ENCODE measurements at regions not wholly inside any gene's neighbourhood (a gene's known extent, or its start where the extent isn't known, plus 50 kb on each side); places are given as distances from the start of the nearest gene placed in this dataset.

DNA sequence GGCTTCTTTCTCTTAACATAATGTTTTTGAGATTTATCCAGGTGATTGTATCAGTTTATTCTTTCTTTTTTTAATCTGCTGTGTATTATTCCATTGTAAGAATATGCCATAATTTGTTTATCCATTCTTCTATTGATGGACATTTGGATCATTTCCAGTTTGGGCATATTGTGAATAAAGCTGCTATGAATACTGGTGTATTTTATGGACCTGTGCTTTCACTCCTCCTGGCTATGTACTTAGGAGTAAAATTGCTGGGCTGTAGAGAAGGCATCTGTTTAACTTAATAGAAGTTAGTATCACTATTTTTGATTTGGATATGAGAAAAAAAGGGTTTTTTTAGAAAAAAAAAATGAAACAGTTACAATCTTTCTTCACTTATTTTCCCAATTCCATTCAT is 50.0 kb upstream of the FAM9C start:
- TF ChIP-seq TAF1 (IDR thresholded peaks at IDR 0.05; ENCODE audit: borderline replicate concordance, low read depth, low read length), result no peak
- TF ChIP-seq GABPA (IDR thresholded peaks at IDR 0.05; ENCODE audit: low read depth), result no peak
- TF ChIP-seq, protein P1, sequence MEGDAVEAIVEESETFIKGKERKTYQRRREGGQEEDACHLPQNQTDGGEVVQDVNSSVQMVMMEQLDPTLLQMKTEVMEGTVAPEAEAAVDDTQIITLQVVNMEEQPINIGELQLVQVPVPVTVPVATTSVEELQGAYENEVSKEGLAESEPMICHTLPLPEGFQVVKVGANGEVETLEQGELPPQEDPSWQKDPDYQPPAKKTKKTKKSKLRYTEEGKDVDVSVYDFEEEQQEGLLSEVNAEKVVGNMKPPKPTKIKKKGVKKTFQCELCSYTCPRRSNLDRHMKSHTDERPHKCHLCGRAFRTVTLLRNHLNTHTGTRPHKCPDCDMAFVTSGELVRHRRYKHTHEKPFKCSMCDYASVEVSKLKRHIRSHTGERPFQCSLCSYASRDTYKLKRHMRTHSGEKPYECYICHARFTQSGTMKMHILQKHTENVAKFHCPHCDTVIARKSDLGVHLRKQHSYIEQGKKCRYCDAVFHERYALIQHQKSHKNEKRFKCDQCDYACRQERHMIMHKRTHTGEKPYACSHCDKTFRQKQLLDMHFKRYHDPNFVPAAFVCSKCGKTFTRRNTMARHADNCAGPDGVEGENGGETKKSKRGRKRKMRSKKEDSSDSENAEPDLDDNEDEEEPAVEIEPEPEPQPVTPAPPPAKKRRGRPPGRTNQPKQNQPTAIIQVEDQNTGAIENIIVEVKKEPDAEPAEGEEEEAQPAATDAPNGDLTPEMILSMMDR (IDR thresholded peaks at IDR 0.05), result no peak
- no peak for TF ChIP-seq NFIC (IDR thresholded peaks at IDR 0.05; ENCODE audit: borderline replicate concordance)
- TF ChIP-seq FOXJ3 (CRISPR knock-in tag; IDR thresholded peaks at IDR 0.05), result no peak
